NOMO-1 treated with dmso at 0.1 percent for 144 hours (cell line): ENCODE measurements at regions not wholly inside any gene's neighbourhood (a gene's known extent, or its start where the extent isn't known, plus 50 kb on each side); places are given as distances from the start of the nearest gene placed in this dataset.
A peak's percentile ranks its signal among the peaks of the same experiment; 100 is the strongest.

ENCODE experiments used
- DNase-seq: peaks from one replicate; lab custom pipeline; 2025; ENCODE audit not compliant: unreplicated experiment; lab: John Stamatoyannopoulos, UW

DNA sequence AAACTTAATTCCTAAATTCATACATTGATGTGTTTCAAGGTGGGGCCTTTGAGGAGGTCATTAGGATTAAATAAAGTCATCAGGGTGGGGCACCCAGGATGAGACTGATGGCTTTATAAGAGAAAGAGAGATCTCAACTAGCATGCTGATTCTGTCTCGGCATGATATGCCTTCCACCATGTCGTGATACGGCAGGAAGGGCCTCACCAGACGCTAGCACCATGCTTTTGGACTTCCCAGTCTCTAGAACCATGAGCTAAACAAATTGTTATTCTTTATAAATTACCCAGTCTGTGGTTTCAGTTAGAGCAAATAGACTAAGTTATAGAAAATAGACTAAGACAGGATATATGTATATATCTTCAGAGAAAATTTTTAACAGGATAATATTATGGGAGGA, 759.6 kb downstream of the MED13L start:
- DNase-seq: no peak

DNA sequence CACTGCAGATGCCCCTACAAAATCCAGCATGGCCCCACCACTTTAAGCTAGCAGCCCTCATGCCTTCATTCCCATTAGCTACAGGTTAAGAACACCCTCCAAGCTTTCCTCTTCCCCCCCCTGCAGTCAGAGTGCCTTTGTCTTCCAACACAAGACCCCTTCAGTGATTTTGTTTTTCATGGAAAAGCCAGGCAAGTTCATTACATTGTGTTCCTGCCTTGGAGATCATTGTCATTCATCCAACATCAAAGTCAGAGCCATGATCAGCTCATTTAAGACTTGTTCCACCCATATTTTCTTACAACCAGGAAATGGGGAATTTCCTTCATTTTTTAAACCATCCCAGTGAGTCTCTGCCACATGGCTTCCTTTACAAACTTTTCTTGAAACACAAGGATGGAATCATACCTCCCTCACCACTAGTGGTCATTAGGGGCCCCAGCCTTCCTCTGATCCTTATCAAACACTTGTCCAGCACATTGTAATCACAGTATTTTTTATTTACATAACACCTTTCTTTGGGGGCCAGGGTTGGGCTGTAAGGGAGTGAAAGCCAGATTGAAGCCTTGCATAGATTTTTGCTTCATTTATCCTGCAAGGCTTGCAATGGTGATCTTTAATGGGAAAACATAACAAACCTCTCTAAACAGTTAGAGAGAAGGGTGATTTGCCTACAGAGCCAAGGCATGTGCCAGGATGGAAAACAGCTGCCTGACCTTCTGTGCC, 765.3 kb downstream of the MED13L start:
- no peak for DNase-seq

DNA sequence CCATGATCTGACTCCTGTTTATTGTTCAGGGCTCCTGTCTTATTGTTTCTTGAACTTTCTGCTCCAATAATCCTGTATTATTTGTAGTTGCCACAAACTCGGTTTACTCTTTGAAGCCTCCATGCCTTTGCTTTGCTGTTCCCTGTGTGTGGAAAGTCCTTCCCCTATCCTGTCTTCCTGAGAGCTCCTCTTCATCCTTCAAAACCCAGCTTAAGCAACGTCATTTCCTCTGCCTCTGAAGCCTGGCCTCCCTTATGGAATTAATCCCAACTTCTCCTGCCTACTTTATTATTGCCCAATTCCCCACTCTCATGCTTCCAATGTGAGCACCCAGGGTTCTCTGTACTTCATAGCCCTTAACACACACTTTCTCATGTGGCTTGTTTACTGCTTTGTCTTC, 766.2 kb downstream of the MED13L start:
- DNase-seq: no peak

DNA sequence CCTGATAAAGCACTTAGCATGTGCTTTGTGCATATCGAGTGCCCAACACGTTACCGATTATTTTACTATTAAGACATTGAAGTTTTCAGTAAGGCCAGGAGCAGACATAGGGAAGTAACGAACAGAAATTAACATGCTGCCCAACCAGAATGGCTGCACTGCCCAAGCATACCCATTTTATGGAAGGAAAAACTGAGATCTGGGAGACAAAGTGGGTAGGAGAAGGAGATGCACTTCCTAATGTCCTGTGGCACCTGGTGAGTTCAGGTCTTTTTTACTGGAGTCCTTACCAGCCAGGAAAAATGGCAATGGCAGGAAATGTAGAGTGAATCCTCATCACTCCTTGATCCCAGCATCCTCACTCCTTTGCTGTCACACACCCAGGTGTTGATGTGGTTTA, 768.5 kb downstream of the MED13L start:
- DNase-seq: no peak

DNA sequence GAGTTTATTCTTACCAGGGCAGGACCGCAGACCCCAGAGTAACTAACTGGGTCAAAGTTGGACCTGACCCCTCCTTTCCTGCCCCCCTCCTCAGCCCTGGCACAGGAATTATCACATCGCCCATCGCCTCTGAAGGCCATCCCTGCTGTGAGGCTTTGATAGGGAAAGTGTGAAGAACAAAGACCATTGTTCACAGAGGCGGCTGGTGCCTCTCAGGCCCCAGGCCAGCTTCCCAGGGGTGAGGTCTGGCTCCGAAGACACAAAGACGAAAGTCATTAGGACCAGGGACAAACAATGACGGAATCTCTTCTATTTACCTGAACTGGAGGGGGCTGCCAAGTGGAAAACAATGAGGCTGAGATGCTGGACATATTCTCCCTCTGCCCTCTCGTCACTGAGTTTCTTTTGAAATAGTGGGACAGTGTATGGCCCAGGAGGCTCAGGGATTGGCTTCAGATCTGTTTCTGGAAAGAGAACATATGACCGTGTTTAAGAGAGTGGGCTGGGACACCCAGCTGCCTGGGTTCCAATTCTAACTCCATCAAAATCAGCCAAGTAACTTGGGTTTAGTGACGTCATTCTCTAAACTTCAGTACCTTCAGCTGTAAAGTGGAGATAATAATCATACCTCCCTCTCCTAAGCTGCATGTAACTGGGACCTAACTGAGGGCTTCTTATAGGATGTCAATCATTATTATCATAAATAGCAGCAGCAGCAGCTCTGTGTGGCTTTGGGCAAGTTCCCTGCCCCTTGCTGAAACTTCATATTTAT, 769.4 kb downstream of the MED13L start:
- no peak for DNase-seq

DNA sequence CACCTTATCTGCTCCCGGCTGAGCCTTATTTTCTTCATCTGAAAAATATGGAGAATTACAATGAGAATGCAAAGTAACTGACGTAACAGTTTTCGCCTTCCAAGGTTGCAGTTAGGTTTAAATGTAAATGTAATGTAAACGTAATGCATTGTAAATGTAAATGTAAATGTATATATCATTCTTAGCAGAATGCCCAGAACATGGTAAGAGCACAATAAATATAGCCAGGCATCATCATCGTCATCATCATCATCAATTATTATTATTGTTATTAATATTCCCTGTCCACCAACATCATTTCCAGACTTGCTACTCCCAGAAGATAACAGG, 770.0 kb downstream of the MED13L start:
- DNase-seq: no peak

DNA sequence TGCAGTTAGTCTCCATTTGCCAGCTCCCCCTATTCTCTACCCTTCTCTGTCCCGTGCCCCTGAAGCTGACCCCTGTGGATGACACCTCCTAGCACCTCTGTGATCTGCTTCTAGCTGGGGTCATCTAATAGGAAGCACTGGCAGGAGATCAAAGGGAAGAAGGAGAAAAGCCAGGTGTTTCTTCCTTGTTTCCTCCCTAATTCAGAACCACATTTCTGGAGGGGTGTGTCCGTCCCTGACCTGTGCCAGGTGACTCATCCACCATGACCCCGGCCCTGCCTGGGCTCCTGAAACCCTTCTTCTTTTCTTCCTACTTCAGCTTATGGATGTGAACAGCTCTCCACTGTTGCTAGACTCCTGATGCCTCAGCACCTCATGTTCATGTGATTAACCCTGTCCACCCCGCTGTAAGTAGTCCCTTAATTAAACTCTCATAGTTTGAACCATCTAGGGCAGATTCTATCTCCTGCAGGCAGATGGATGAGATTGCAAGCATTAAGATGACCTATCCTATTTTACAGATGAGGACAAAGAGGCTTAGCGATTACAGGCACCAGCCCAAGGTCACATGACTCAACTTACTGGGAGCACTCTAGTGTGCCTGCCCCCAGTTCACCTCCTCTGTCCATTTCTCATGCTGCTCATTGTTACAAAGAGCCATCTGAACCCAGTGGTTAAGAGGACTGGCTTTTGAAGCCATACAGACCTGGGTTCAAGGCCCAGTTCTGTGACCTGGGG, 770.5 kb downstream of the MED13L start:
- DNase-seq: no peak

DNA sequence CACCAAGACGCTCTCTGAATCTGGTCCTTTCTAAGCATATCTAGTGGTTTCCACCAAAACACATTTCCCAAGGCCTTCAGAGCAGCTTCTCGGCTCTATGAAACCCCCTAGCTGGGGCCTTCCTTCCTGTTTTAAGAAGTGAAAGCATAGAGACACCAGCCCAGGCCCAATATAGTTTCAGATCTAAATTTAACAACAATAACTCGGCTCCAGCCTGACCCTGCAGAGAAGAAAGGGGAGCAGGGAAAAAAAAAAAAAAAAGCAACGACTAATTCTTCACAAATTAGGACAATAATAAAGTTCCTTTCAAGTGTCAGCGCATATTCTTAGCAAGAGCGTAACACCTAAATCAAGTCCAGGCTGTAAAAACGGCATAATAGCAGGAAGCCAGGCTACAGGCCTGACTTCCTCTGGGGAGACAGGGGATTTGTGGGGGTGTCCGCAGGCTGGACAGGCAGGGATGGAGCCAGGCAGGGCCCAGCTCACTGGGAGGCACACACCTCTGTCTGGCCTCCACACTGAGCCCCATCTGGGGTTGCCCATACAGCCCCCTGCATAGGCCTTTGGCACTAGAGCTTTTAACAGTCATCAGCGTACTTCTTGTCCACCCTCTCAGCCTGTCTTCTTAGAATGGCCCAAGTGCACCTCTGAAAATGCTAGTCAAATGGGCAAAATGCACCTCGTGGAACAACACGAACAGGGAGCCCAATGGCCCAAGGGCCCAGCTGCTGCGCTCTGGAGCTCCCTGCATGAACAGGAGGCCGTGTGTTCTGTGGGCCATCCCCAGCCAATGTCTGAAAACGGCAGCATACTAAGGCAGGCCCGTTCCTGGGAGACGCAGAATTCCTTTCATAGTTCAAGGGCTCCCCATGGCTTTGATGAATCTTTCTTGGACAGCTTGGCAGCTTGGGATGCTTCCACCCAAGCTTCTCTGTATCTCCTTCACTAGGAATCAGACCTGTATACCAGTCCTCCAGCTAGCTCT, 772.9 kb downstream of the MED13L start:
- DNase-seq: peak; percentile 78

DNA sequence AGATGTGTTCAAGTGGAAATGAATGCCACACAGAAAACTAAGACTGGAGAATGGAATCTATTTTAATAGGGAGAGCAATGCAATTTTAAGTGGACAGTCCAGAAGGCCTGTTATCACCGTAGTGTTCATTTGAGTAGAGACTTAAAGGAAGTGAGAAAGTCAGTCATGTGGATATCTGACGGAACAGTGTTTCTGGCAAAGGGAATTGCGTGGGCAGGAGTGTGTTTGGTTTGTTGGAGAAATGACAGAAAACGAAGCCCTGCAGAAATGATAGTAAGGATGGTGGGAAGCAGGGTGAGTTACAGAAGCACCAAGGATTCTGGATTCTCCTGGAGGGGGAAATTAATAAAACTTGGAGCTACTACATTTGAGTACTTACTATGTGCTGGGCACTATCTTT, 776.6 kb downstream of the MED13L start:
- no peak for DNase-seq

DNA sequence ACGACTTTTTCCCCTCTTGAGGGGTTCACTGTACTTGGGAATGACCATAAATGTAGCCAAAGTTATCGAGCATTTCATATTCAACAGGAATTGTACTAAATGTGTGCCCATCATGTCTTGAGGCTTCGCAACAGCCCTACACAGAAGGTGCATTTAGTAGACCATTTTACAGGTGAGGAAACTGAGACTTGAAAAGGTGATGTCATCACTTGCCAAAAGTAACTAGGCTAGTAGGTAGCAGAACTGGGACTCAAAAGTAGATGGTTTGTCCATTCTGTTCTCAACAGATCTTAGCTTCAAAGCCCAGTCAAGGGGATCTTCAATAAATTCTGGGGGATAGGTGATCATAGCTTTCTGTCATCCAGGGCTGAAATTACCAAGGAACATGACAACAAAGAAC, 782.2 kb downstream of the MED13L start:
- DNase-seq: no peak

DNA sequence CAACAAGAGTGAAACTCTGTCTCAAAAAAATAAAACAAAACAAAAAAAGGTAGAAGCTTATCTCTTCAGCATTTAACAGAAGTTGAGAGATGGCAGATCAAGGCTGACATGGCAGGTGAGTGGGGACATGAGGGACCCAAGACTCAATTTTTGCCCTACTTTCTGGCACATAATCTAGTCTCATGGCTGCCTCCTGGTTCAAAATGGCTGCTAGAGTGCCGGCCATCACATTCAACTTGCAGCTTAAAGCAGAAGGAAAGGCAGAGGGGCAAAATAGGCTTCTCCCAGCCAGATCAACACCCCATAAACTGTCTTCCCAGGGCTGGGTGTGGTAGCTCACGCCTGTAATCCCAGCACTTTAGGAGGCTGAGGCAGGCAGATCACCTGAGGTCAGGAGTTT, 784.9 kb downstream of the MED13L start:
- no peak for DNase-seq

DNA sequence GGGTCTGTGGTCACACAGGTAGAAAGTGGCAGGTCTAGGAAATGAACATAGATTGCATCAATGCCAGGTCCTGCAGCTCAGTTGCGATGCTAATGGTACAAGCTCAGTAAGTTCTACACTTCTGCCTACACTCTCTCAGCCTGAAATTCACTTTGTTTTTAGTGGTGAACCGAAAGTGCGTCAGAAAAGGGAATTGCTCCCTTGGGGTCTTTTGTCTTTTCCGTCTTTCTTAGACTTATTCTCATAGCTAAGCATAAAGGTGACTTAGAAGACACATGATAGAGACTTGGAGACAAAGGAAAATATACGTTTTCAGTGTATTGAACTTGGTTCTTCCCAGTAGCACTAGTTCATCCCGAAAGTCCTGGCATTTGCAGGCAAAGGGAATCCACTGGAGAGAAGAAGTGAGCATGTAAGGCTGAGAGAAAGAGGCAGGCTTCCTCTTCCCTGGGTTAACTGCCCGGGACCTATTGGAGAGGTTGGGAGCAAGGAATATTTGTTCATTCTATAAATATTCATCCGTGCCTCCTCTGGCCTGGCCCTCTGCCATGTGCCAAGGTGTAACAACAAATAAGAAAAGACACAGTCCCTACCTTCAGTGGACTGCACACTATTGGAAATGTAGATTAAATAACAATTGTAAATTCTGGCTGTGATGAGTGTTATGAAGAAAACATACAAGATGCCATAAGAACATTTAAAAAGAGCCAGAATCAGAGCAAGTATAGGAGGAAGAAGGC, 785.8 kb downstream of the MED13L start:
- no peak for DNase-seq

DNA sequence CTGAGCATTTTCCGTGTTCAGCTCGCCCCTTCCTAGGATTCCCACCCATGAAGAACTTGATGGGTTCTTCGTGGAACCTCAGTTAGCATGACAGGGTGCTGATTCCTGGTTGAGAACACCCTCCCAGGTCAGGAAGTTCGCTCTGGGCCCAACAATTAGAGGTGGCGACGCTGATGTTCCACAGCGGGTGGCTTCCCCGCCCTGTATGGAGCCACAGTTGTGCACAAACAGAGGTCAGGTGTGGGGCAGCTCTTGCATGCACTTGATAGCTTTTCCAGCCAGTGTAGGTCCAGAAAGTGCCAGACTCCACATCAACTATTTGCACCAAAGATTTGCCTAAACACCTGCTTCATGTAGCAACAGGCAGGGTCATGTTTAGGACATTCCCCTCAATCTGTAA, 788.2 kb downstream of the MED13L start:
- DNase-seq: no peak

DNA sequence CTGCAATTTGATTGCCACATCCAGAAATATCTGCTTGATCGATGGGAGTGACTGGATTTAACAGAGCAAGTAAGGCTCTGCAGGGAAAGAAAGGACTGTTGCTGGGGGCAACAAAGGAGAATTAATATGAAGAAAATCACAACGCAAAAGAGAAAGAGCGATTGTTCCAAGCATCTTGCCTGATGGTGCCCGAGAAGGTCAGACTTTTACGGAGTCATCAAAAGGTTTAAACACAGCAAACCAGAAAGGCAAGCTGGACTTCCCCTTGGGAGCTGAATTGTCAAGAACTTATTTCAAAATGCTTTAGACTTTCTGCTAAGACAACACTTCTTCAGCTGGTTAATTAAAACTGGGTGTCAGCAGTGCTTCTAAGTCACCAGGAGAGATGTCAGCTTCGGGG, 791.5 kb downstream of the MED13L start:
- no peak for DNase-seq

DNA sequence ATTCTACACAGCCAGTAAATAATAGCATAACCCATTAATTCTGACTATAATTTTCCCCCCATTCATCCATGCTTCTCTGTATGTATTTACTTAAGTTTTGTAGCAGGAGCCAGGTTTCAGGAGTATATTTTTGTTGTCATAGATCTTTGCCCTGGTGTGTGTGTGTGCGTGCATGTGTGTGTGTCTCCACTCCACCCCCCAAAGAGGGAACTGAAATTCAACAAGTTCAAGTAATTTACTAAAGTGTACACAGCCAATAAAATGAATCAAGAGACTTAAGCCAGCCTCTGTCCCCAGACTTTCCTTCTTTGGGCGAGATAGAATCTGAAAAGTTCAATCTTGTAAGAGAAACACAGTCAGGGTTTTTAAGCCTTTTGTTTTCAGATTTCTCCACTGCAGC, 792.0 kb downstream of the MED13L start:
- DNase-seq: no peak

DNA sequence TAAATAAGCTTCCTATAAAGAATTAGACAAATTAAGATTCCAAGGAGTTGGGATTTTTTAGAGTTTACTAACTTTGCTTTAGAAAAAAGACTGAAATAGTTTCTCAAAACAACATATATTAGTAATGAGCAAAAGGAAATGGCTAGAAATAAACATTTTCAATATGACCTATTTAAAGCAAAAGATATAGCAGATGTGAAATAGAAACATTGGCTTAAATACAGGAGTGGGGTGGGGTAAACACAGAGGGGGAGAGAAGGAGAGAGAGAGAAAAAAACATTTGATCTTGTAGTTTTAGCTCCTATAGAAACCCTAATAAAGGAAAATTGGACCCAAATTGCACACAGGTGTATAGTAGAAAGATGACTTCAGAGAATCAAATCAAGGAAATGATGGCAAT, 794.5 kb downstream of the MED13L start:
- no peak for DNase-seq

DNA sequence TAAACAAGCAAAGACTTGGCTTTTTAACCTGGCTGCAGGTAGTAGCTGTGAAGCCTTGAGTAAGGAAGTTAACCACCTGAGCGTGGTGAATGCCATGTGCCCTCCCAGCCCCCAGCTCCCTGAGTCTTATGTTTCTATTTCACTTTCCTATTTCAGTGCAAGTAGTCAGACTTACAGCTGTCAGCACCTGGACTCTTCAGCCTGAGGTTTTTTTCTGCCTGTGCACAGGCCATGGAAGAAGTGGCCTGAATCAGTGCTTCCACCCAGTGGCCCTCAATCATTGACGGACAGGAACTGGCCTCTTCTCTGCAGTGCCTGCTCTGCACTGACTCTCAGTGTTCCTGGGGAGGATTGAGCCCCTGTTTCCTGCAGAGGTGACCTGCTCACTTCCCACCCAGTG, 796.4 kb downstream of the MED13L start:
- no peak for DNase-seq

DNA sequence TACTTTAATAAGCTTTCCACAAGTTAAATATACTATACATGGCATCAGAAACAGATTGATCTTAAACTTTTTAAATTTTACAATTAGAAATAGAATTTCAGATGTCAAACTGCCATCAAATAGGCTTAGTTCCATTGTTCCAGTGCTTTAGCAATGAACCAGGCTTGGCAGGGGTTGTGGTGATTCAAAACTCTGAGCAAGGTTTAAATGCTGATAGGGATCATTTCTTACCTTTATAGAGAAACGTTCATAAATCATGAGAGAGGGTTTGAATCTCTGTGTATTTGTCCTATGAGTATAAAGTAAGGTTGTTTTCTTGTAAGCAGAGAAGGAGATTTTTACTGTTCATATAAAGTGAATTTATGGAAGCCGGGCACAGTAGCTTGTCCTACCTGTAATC, 794.5 kb upstream of the TBX3 start:
- no peak for DNase-seq

DNA sequence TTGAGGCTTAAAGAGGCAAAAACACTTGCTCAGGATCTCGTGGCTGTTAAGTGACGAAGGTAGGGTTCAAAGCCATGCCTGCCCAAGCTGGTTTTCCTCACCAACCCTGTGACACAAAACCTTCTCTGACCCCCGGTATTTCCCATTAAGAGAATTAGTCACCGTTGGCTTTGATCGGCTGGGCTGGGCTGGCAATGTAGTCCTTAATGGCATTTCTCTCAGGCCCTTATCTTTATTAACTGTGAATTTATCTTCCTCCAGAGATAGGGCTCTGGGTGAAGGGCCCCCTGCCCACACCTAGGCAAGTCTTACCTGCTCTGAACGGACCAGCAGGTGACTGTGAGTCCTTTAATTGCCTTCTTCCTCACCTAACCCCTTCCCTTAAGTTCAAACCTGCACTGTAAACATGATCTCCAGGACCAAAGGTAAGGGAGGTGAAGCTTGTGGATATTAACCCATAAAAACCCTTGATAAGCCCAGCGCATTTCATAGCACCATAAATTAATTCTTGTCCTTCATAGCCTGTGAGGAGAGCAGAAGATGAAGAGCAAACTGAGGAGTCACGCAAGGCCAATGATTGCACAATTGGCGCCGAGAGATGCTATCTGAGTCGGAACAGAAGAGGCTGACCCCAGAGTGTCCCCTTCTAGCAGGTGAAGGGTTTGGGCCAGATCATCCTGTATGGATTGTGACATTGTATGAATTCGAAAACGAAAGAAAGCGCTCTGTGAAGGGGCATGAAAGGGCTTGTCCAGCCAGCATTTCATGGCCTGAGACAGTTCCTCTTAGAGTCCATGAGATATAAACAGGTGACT, 790.8 kb upstream of the TBX3 start:
- DNase-seq: no peak
